HepG2 (cell line): ENCODE measurements at regions not wholly inside any gene's neighbourhood (a gene's known extent, or its start where the extent isn't known, plus 50 kb on each side); places are given as distances from the start of the nearest gene placed in this dataset.

ENCODE experiments used
- ARID3A ChIP-seq: IDR thresholded peaks from 2 replicates; pipeline ENCODE4 v1.6.1; 2012; ENCODE audit warnings: low read depth, low read length, improper control_type of control experiment
- ARID5B ChIP-seq: IDR thresholded peaks from 2 replicates; pipeline ENCODE4 v1.4.0; 2020; ENCODE audit warnings: mild to moderate bottlenecking, missing genetic modification reagents
- CENPT ChIP-seq: sonication (generic); formaldehyde crosslinking; IDR thresholded peaks from 2 replicates; pipeline ENCODE4 v1.8.0; 2022; ENCODE audit warnings: low read depth, mild to moderate bottlenecking, moderate library complexity, missing genetic modification reagents
- CREM ChIP-seq, 2 experiments: sonication (generic) in 1 of 2; formaldehyde crosslinking in 1 of 2; IDR thresholded peaks; 2 replicates each; pipeline versions ENCODE4 v1.4.0 to v1.6.1; 2016 to 2020; ENCODE audit warnings: antibody characterized with exemption in 1 of 2, mild to moderate bottlenecking in 1 of 2, missing genetic modification reagents in 1 of 2
- CTCF ChIP-seq: sonication (generic); formaldehyde crosslinking; IDR thresholded peaks from 2 replicates; pipeline ENCODE4 v1.5.0; 2020; ENCODE audit warnings: mild to moderate bottlenecking, missing genetic modification reagents, moderate library complexity
- DPF2 ChIP-seq: sonication (generic); formaldehyde crosslinking; IDR thresholded peaks from 2 replicates; pipeline ENCODE4 v1.4.0; 2020; ENCODE audit warnings: mild to moderate bottlenecking, low read depth, missing genetic modification reagents, borderline replicate concordance
- ELF4 ChIP-seq: sonication (generic); formaldehyde crosslinking; IDR thresholded peaks from 2 replicates; pipeline ENCODE4 v1.5.0; 2020; ENCODE audit warnings: missing genetic modification reagents, mild to moderate bottlenecking, moderate library complexity, borderline replicate concordance
- ESRRA ChIP-seq: sonication (generic); formaldehyde crosslinking; IDR thresholded peaks from 2 replicates; pipeline ENCODE4 v1.5.1; 2020; ENCODE audit warnings: mild to moderate bottlenecking, low read depth, missing genetic modification reagents
- ETS1 ChIP-seq: sonication (generic); formaldehyde crosslinking; IDR thresholded peaks from 2 replicates; pipeline ENCODE4 v1.4.0; 2020; ENCODE audit warnings: missing genetic modification reagents
- FOXK1 ChIP-seq: sonication (generic); formaldehyde crosslinking; IDR thresholded peaks from 2 replicates; pipeline ENCODE4 v1.4.0; 2020; ENCODE audit warnings: low read depth, missing genetic modification reagents, borderline replicate concordance
- GFI1 ChIP-seq: sonication (generic); formaldehyde crosslinking; IDR thresholded peaks from 2 replicates; pipeline ENCODE4 v1.5.0; 2020; ENCODE audit warnings: missing genetic modification reagents, mild to moderate bottlenecking, borderline replicate concordance
- NR0B2 ChIP-seq: sonication (generic); formaldehyde crosslinking; IDR thresholded peaks from 2 replicates; pipeline ENCODE4 v1.4.0; 2020; ENCODE audit warnings: mild to moderate bottlenecking, missing genetic modification reagents
- RAD21 ChIP-seq: fragments of 450-650 bp; formaldehyde crosslinking; IDR thresholded peaks from 2 replicates; pipeline ENCODE4 v1.5.0; 2020; ENCODE audit warnings: mild to moderate bottlenecking
- RAD51 ChIP-seq: fragments of 450-650 bp; IDR thresholded peaks from 2 replicates; pipeline ENCODE4 v1.6.1; 2016; ENCODE audit warnings: borderline replicate concordance
- RCOR2 ChIP-seq: IDR thresholded peaks from 2 replicates; pipeline ENCODE4 v1.6.1; 2016; ENCODE audit warnings: missing biosample characterization, missing genetic modification reagents
- RFXANK ChIP-seq: IDR thresholded peaks from 2 replicates; pipeline ENCODE4 v1.6.1; 2016
- RXRB ChIP-seq: IDR thresholded peaks from 2 replicates; pipeline ENCODE4 v1.6.1; 2016; ENCODE audit warnings: borderline replicate concordance, missing genetic modification reagents, missing compliant biosample characterization
- STAT5B ChIP-seq: sonication (generic); formaldehyde crosslinking; IDR thresholded peaks from 2 replicates; pipeline ENCODE4 v1.4.0; 2020; ENCODE audit warnings: missing genetic modification reagents
- ZBTB8A ChIP-seq: sonication (generic); formaldehyde crosslinking; IDR thresholded peaks from 2 replicates; pipeline ENCODE4 v1.4.0; 2020; ENCODE audit warnings: mild to moderate bottlenecking, low read depth, missing genetic modification reagents, borderline replicate concordance
- ZNF263 ChIP-seq: sonication (generic); formaldehyde crosslinking; IDR thresholded peaks from 2 replicates; pipeline ENCODE4 v1.4.0; 2020; ENCODE audit warnings: missing genetic modification reagents

- 0 out of 2 replicates have a peak, but pooled peaks have one; percentile 19 for TF ChIP-seq RCOR2 (CRISPR knock-in tag)
- no peak for TF ChIP-seq ELF4 (CRISPR knock-in tag)
- TF ChIP-seq ZBTB8A = no peak
- TF ChIP-seq RAD21 (CRISPR knock-in tag) = 0 out of 2 replicates have a peak, but pooled peaks have one; percentile 17
- peak; percentile 39; the same call in 1 of the 2 replicates for TF ChIP-seq ESRRA (CRISPR knock-in tag)
- no peak for TF ChIP-seq CENPT (CRISPR knock-in tag)
- peak; percentile 20; the same call in 1 of the 2 replicates for TF ChIP-seq ZNF263
- TF ChIP-seq ARID3A = 0 out of 2 replicates have a peak, but pooled peaks have one; percentile 28
- TF ChIP-seq DPF2 = 0 out of 2 replicates have a peak, but pooled peaks have one; percentile 19
- no peak for TF ChIP-seq GFI1
- peak; percentile 60 for TF ChIP-seq ARID5B (CRISPR knock-in tag)
- TF ChIP-seq STAT5B (CRISPR knock-in tag) = no peak
- no peak for TF ChIP-seq ETS1
- TF ChIP-seq RAD51 = no peak
- peak; percentile 43 for TF ChIP-seq RXRB
- no peak; the same call in 1 of the 2 replicates for TF ChIP-seq CREM (IDR thresholded peaks at IDR 0.05)
- no peak for TF ChIP-seq CREM (CRISPR knock-in tag; IDR thresholded peaks at IDR 0.05)
- TF ChIP-seq CTCF (CRISPR knock-in tag) = peak; percentile 65
- no peak for TF ChIP-seq RFXANK (CRISPR knock-in tag)
- no peak for TF ChIP-seq FOXK1 (CRISPR knock-in tag)
- no peak for TF ChIP-seq NR0B2 (CRISPR knock-in tag)
Observed at GRCh38 chr9:129476821-129477611, 143.9 kb downstream of the C9orf50 start (continued).
